Neural progenitor cell (in vitro differentiated cells): ENCODE measurements at regions not wholly inside any gene's neighbourhood (a gene's known extent, or its start where the extent isn't known, plus 50 kb on each side); places are given as distances from the start of the nearest gene placed in this dataset.

Experiments
- DNase-seq: peaks from one replicate; pipeline ENCODE4 v3.0.0-alpha.2; 2016; ENCODE audit warnings: low spot score
- H2AFZ ChIP-seq: fragments of 200-600 bp; sonication (generic); replicated peaks from 2 replicates; pipeline ENCODE4 v1.6.1; 2016; ENCODE audit warnings: antibody characterized with exemption
- H3F3A ChIP-seq: fragments of 200-600 bp; sonication (generic); 2 replicates; pipeline ENCODE4 v1.6.1; 2016; ENCODE audit warnings: antibody characterized with exemption, low read depth
- H3K27ac ChIP-seq: fragments of 200-600 bp; sonication (generic); 2 replicates; pipeline ENCODE4 v1.5.1; 2016; ENCODE audit warnings: mild to moderate bottlenecking
- H3K27me3 ChIP-seq: fragments of 200-600 bp; sonication (generic); 2 replicates; pipeline ENCODE4 v1.6.1; 2016; ENCODE audit warnings: mild to moderate bottlenecking, moderate library complexity
- H3K36me3 ChIP-seq: fragments of 200-600 bp; sonication (generic); 2 replicates; pipeline ENCODE4 v1.5.1; 2016
- H3K4me1 ChIP-seq: fragments of 200-600 bp; sonication (generic); 2 replicates; pipeline ENCODE4 v1.6.1; 2016; ENCODE audit warnings: mixed run types
- H3K4me2 ChIP-seq: fragments of 200-600 bp; sonication (generic); 2 replicates; pipeline ENCODE4 v1.6.1; 2016
- H3K4me3 ChIP-seq: fragments of 200-600 bp; sonication (generic); 2 replicates; pipeline ENCODE4 v1.5.1; 2016
- H3K79me2 ChIP-seq: fragments of 200-600 bp; sonication (generic); 2 replicates; pipeline ENCODE4 v1.6.1; 2016; ENCODE audit warnings: low read depth
- H3K9ac ChIP-seq: fragments of 200-600 bp; sonication (generic); 2 replicates; pipeline ENCODE4 v1.6.1; 2016
- H3K9me3 ChIP-seq: fragments of 200-600 bp; sonication (generic); 2 replicates; pipeline ENCODE4 v1.5.1; 2016; ENCODE audit warnings: low read depth
- H4K20me1 ChIP-seq: fragments of 200-600 bp; sonication (generic); 2 replicates; pipeline ENCODE4 v1.6.1; 2016; ENCODE audit warnings: low read depth
- H3K27ac Mint-ChIP-seq: 3 replicates; pipeline ENCODE4 v1.8.0; 2021; ENCODE audit warnings: mixed read lengths
- H3K27me3 Mint-ChIP-seq: 2 replicates; pipeline ENCODE4 v1.8.0; 2022; ENCODE audit warnings: low read depth, mild to moderate bottlenecking, inconsistent platforms, moderate library complexity, mixed read lengths; ENCODE audit not compliant: insufficient read depth
- H3K36me3 Mint-ChIP-seq: 3 replicates; pipeline ENCODE4 v1.8.0; 2021; ENCODE audit warnings: mixed read lengths
- H3K4me1 Mint-ChIP-seq: 3 replicates; pipeline ENCODE4 v1.8.0; 2021; ENCODE audit warnings: mixed read lengths
- H3K4me3 Mint-ChIP-seq: 3 replicates; pipeline ENCODE4 v1.8.0; 2021; ENCODE audit warnings: mild to moderate bottlenecking, moderate library complexity, mixed read lengths
- H3K9me3 Mint-ChIP-seq: 3 replicates; pipeline ENCODE4 v1.8.0; 2020; ENCODE audit warnings: mixed read lengths
- CTCF ChIP-seq: fragments of 200-600 bp; sonication (generic); IDR thresholded peaks from 2 replicates; pipeline ENCODE4 v1.5.1; 2017; ENCODE audit warnings: antibody characterized with exemption, mild to moderate bottlenecking
- EZH2 ChIP-seq: fragments of 200-600 bp; sonication (generic); IDR thresholded peaks from 2 replicates; pipeline ENCODE4 v1.6.1; 2017; ENCODE audit warnings: antibody characterized with exemption, mild to moderate bottlenecking, moderate library complexity
- EZH2phosphoT487 ChIP-seq: fragments of 200-600 bp; sonication (generic); IDR thresholded peaks from 2 replicates; pipeline ENCODE4 v1.6.1; 2017; ENCODE audit warnings: antibody characterized with exemption

- H3K4me3 ChIP-seq: no peak overlapping the region
- H3K79me2 ChIP-seq: no peaks in the 10 kb centered on the region
- H3K27ac Mint-ChIP-seq: no peak overlapping the region
- no peak overlapping the region for H2AFZ ChIP-seq
- H3K4me1 Mint-ChIP-seq: peaks cover 22% of the 10 kb centered on the region
- H3K36me3 Mint-ChIP-seq: no peaks in the 10 kb centered on the region
- H3K27me3 Mint-ChIP-seq: no peaks in the 10 kb centered on the region
- H3K9me3 Mint-ChIP-seq: peaks cover 4% of the 10 kb centered on the region
- no peak overlapping the region for H3K4me3 Mint-ChIP-seq
- H3K9me3 ChIP-seq: no peaks in the 10 kb centered on the region
- TF ChIP-seq EZH2phosphoT487 (no peak), CTCF (no peak), EZH2 (no peak)
- H3K4me2 ChIP-seq: no peak overlapping the region
- no peaks in the 10 kb centered on the region for H3K27me3 ChIP-seq
- H3K9ac ChIP-seq: no peak overlapping the region
- H3K4me1 ChIP-seq: no peaks in the 10 kb centered on the region
- H3K27ac ChIP-seq: no peak overlapping the region
- no peaks in the 10 kb centered on the region for H3F3A ChIP-seq
- H3K36me3 ChIP-seq: no peaks in the 10 kb centered on the region
- no peaks in the 10 kb centered on the region for H4K20me1 ChIP-seq
- no peak for DNase-seq
Observed at GRCh38 chr5:15368835-15369234, 131.1 kb upstream of the FBXL7 start.

GRCh38 chr5:15367489-15367888 is 132.5 kb upstream of the FBXL7 start:
- Histone ChIP-seq H3K27me3 (no peaks in the 10 kb centered on the region), H3K4me1 (no peaks in the 10 kb centered on the region), H3K4me3 (no peak overlapping the region), H3K36me3 (no peaks in the 10 kb centered on the region), H3F3A (no peaks in the 10 kb centered on the region), H3K9me3 (no peaks in the 10 kb centered on the region), H3K79me2 (no peaks in the 10 kb centered on the region), H3K4me2 (no peak overlapping the region), H3K27ac (no peak overlapping the region), H2AFZ (no peak overlapping the region), H4K20me1 (no peaks in the 10 kb centered on the region), H3K9ac (no peak overlapping the region)
- TF ChIP-seq CTCF: no peak
- TF ChIP-seq EZH2phosphoT487: no peak
- no peak for TF ChIP-seq EZH2
- H3K36me3 Mint-ChIP-seq: no peaks in the 10 kb centered on the region
- peaks cover 2% of the 10 kb centered on the region for H3K9me3 Mint-ChIP-seq
- H3K27ac Mint-ChIP-seq: no peak overlapping the region
- H3K4me1 Mint-ChIP-seq: peaks cover 34% of the 10 kb centered on the region
- no peak overlapping the region for H3K4me3 Mint-ChIP-seq
- no peaks in the 10 kb centered on the region for H3K27me3 Mint-ChIP-seq
- DNase-seq: no peak

- Histone ChIP-seq H4K20me1 (no peaks in the 10 kb centered on the region), H2AFZ (no peak overlapping the region), H3K4me1 (no peaks in the 10 kb centered on the region), H3K9me3 (no peaks in the 10 kb centered on the region), H3K4me2 (no peak overlapping the region), H3K27me3 (no peaks in the 10 kb centered on the region), H3K36me3 (no peaks in the 10 kb centered on the region), H3K4me3 (no peak overlapping the region), H3K9ac (no peak overlapping the region), H3F3A (no peaks in the 10 kb centered on the region), H3K27ac (no peak overlapping the region), H3K79me2 (no peaks in the 10 kb centered on the region)
- peaks cover 2% of the 10 kb centered on the region for H3K9me3 Mint-ChIP-seq
- H3K4me3 Mint-ChIP-seq: no peak overlapping the region
- peaks cover 38% of the 10 kb centered on the region for H3K4me1 Mint-ChIP-seq
- no peak overlapping the region for H3K27ac Mint-ChIP-seq
- no peaks in the 10 kb centered on the region for H3K27me3 Mint-ChIP-seq
- DNase-seq: no peak
- no peaks in the 10 kb centered on the region for H3K36me3 Mint-ChIP-seq
- TF ChIP-seq EZH2phosphoT487 (no peak), CTCF (no peak), EZH2 (no peak)
Observed at GRCh38 chr5:15366676-15367391, 133.1 kb upstream of the FBXL7 start.
